Karpas-422 (cell line): ENCODE measurements at regions not wholly inside any gene's neighbourhood (a gene's known extent, or its start where the extent isn't known, plus 50 kb on each side); places are given as distances from the start of the nearest gene placed in this dataset.

Source experiments
- DNase-seq: peaks from one replicate; pipeline ENCODE4 v3.0.0-alpha.2; 2015
- H2AFZ ChIP-seq: fragments of 200-600 bp; sonication (generic); 2 replicates; pipeline ENCODE4 v1.6.1; 2014; ENCODE audit warnings: antibody characterized with exemption, low read length, mixed read lengths
- H3K27ac ChIP-seq: fragments of 200-600 bp; sonication (generic); 2 replicates; pipeline ENCODE4 v1.5.1; 2014; ENCODE audit warnings: mild to moderate bottlenecking, low read length, moderate library complexity
- H3K27me3 ChIP-seq: fragments of 200-600 bp; sonication (generic); 2 replicates; pipeline ENCODE4 v1.6.1; 2014; ENCODE audit warnings: low read length, mixed read lengths
- H3K36me3 ChIP-seq: fragments of 200-600 bp; sonication (generic); 2 replicates; pipeline ENCODE4 v1.6.1; 2014; ENCODE audit warnings: low read length, mixed read lengths; ENCODE audit not compliant: insufficient read depth
- H3K4me1 ChIP-seq: fragments of 200-600 bp; sonication (generic); 2 replicates; pipeline ENCODE4 v1.6.1; 2014; ENCODE audit warnings: mild to moderate bottlenecking, low read length, mixed read lengths
- H3K4me2 ChIP-seq: fragments of 200-600 bp; sonication (generic); 2 replicates; pipeline ENCODE4 v1.6.1; 2014; ENCODE audit warnings: low read length, low read depth, mild to moderate bottlenecking; ENCODE audit not compliant: poor library complexity, severe bottlenecking
- H3K4me3 ChIP-seq: fragments of 200-600 bp; sonication (generic); 2 replicates; pipeline ENCODE4 v1.5.1; 2014; ENCODE audit warnings: mild to moderate bottlenecking, antibody characterized with exemption, low read length, mixed read lengths
- H3K79me2 ChIP-seq: fragments of 200-600 bp; sonication (generic); 2 replicates; pipeline ENCODE4 v1.6.1; 2014; ENCODE audit warnings: mild to moderate bottlenecking, low read length, mixed read lengths
- H3K9ac ChIP-seq: fragments of 200-600 bp; sonication (generic); 2 replicates; pipeline ENCODE4 v1.6.0; 2014; ENCODE audit warnings: low read length
- H3K9me2 ChIP-seq: fragments of 200-600 bp; sonication (generic), shearing (Covaris generic); replicated peaks from 2 replicates; pipeline ENCODE4 v1.6.0; 2014; ENCODE audit warnings: mild to moderate bottlenecking, low read length, moderate library complexity; ENCODE audit not compliant: insufficient read depth
- H3K9me3 ChIP-seq: fragments of 300-700, 200-600 bp; sonication (generic); 2 replicates; pipeline ENCODE4 v1.6.1; 2014; ENCODE audit warnings: low read length, mixed read lengths
- H4K20me1 ChIP-seq: fragments of 200-600 bp; sonication (generic); 2 replicates; pipeline ENCODE4 v1.6.1; 2014; ENCODE audit warnings: mild to moderate bottlenecking, antibody characterized with exemption, low read length, low read depth; ENCODE audit not compliant: insufficient read depth

GRCh38 chr20:17811628-17811965 is 111.8 kb downstream of the BANF2 start:
- H3K9me2 ChIP-seq, result no peaks in the 10 kb centered on the region
- H3K27ac ChIP-seq, result no peak overlapping the region
- no peaks in the 10 kb centered on the region for H3K79me2 ChIP-seq
- no peak overlapping the region for H3K4me3 ChIP-seq
- no peaks in the 10 kb centered on the region for H3K36me3 ChIP-seq
- no peaks in the 10 kb centered on the region for H3K27me3 ChIP-seq
- no peak for DNase-seq
- H3K4me1 ChIP-seq, result no peaks in the 10 kb centered on the region
- no peak overlapping the region for H2AFZ ChIP-seq
- no peaks in the 10 kb centered on the region for H4K20me1 ChIP-seq
- H3K9ac ChIP-seq, result no peak overlapping the region
- H3K4me2 ChIP-seq, result no peak overlapping the region
- H3K9me3 ChIP-seq, result no peaks in the 10 kb centered on the region

GRCh38 chr20:17810847-17811627 is 111.3 kb downstream of the BANF2 start:
- DNase-seq, result no peak
- Histone ChIP-seq H3K27me3 (no peaks in the 10 kb centered on the region), H4K20me1 (no peaks in the 10 kb centered on the region), H3K4me1 (no peaks in the 10 kb centered on the region), H2AFZ (no peak overlapping the region), H3K4me3 (no peak overlapping the region), H3K9me2 (no peaks in the 10 kb centered on the region), H3K79me2 (no peaks in the 10 kb centered on the region), H3K4me2 (no peak overlapping the region), H3K9ac (no peak overlapping the region), H3K36me3 (no peaks in the 10 kb centered on the region), H3K27ac (no peak overlapping the region), H3K9me3 (no peaks in the 10 kb centered on the region)

GRCh38 chr20:17810062-17810631 is 110.4 kb downstream of the BANF2 start:
- Histone ChIP-seq H3K4me2 (no peak overlapping the region), H3K9ac (no peak overlapping the region), H3K9me3 (no peaks in the 10 kb centered on the region), H4K20me1 (no peaks in the 10 kb centered on the region), H3K36me3 (no peaks in the 10 kb centered on the region), H3K79me2 (no peaks in the 10 kb centered on the region), H2AFZ (no peak overlapping the region), H3K27ac (no peak overlapping the region), H3K4me1 (no peaks in the 10 kb centered on the region), H3K4me3 (no peak overlapping the region), H3K27me3 (no peaks in the 10 kb centered on the region), H3K9me2 (no peaks in the 10 kb centered on the region)
- no peak for DNase-seq

- Histone ChIP-seq H3K9ac (no peak overlapping the region), H3K4me3 (no peak overlapping the region), H3K27me3 (no peaks in the 10 kb centered on the region), H4K20me1 (no peaks in the 10 kb centered on the region), H3K9me2 (no peaks in the 10 kb centered on the region), H2AFZ (no peak overlapping the region), H3K4me2 (no peak overlapping the region), H3K36me3 (no peaks in the 10 kb centered on the region), H3K79me2 (no peaks in the 10 kb centered on the region), H3K9me3 (no peaks in the 10 kb centered on the region), H3K4me1 (no peaks in the 10 kb centered on the region), H3K27ac (no peak overlapping the region)
- no peak for DNase-seq
Observed at GRCh38 chr20:17809362-17810061, 109.7 kb downstream of the BANF2 start.

- Histone ChIP-seq H4K20me1 (no peaks in the 10 kb centered on the region), H3K27me3 (no peaks in the 10 kb centered on the region), H3K79me2 (no peaks in the 10 kb centered on the region), H3K4me1 (no peaks in the 10 kb centered on the region), H3K9ac (no peak overlapping the region), H3K27ac (no peak overlapping the region), H2AFZ (no peak overlapping the region), H3K36me3 (no peaks in the 10 kb centered on the region), H3K9me2 (no peaks in the 10 kb centered on the region), H3K4me2 (no peak overlapping the region), H3K9me3 (no peaks in the 10 kb centered on the region), H3K4me3 (no peak overlapping the region)
- no peak for DNase-seq
Observed at GRCh38 chr20:17808782-17809181, 109.0 kb downstream of the BANF2 start.

- Histone ChIP-seq H3K27ac (no peak overlapping the region), H3K4me3 (no peak overlapping the region), H4K20me1 (no peaks in the 10 kb centered on the region), H3K9ac (no peak overlapping the region), H3K36me3 (no peaks in the 10 kb centered on the region), H3K27me3 (no peaks in the 10 kb centered on the region), H3K79me2 (no peaks in the 10 kb centered on the region), H3K4me2 (no peak overlapping the region), H3K9me3 (no peaks in the 10 kb centered on the region), H3K4me1 (no peaks in the 10 kb centered on the region), H3K9me2 (no peaks in the 10 kb centered on the region), H2AFZ (no peak overlapping the region)
- DNase-seq, result no peak
Observed at GRCh38 chr20:17808357-17808756, 108.6 kb downstream of the BANF2 start.

- H3K27me3 ChIP-seq, result no peaks in the 10 kb centered on the region
Observed at GRCh38 chr20:17807651-17808050, 107.9 kb downstream of the BANF2 start.

GRCh38 chr20:17806739-17807441 is 107.1 kb downstream of the BANF2 start:
- DNase-seq, result no peak
- Histone ChIP-seq H3K27me3 (no peaks in the 10 kb centered on the region), H3K9me2 (no peaks in the 10 kb centered on the region), H3K4me3 (no peak overlapping the region), H3K9ac (no peak overlapping the region), H2AFZ (no peak overlapping the region), H3K4me1 (no peaks in the 10 kb centered on the region), H3K27ac (no peak overlapping the region), H3K9me3 (no peaks in the 10 kb centered on the region), H3K79me2 (no peaks in the 10 kb centered on the region), H3K4me2 (no peak overlapping the region), H4K20me1 (no peaks in the 10 kb centered on the region), H3K36me3 (no peaks in the 10 kb centered on the region)

More at GRCh38 chr20:17807651-17808050, 107.9 kb downstream of the BANF2 start:
- H3K36me3 ChIP-seq, result no peaks in the 10 kb centered on the region
- no peak overlapping the region for H3K4me3 ChIP-seq
- H3K27ac ChIP-seq, result no peak overlapping the region
- H4K20me1 ChIP-seq, result no peaks in the 10 kb centered on the region
- no peaks in the 10 kb centered on the region for H3K9me2 ChIP-seq
- no peak for DNase-seq
- no peak overlapping the region for H3K4me2 ChIP-seq
- no peaks in the 10 kb centered on the region for H3K9me3 ChIP-seq
- no peak overlapping the region for H2AFZ ChIP-seq
- H3K9ac ChIP-seq, result no peak overlapping the region
- no peaks in the 10 kb centered on the region for H3K79me2 ChIP-seq
- H3K4me1 ChIP-seq, result no peaks in the 10 kb centered on the region
